CD4-positive, alpha-beta T cell (primary cell): ENCODE measurements at regions not wholly inside any gene's neighbourhood (a gene's known extent, or its start where the extent isn't known, plus 50 kb on each side); places are given as distances from the start of the nearest gene placed in this dataset.

Experiments
- ATAC-seq: fragments of 200-7000 bp; cut with Tn5 transposase; one replicate; pipeline ENCODE4 v1.10.0; 2022; ENCODE audit warnings: mild to moderate bottlenecking; ENCODE audit not compliant: poor library complexity
- CTCF ChIA-PET: fragments of 350-600 bp; sonication (Branson Sonifier 250); formaldehyde crosslinking; loops from one replicate; lab custom pipeline; 2021; ENCODE audit warnings: antibody characterized with exemption, inconsistent platforms; lab: Charles Lee
- POLR2A ChIA-PET: fragments of 350-600 bp; sonication (Branson Sonifier 250); formaldehyde crosslinking; loops from one replicate; lab custom pipeline; 2021; ENCODE audit warnings: antibody characterized with exemption, inconsistent platforms; lab: Charles Lee
- DNase-seq, 14 experiments: peaks; one replicate each; pipeline ENCODE4 v3.0.0-alpha.2; 2013 to 2020; ENCODE audit warnings: mixed read lengths in 2 of 14
- H3K27ac ChIP-seq, 2 donors: one replicate each; pipeline versions ENCODE4 v1.5.1 to v1.7.0; 2013; ENCODE audit warnings: low read length in 2 of 2, low read depth in 1 of 2, mild to moderate bottlenecking in 1 of 2
- H3K27me3 ChIP-seq, 2 experiments: 1 replicate in 1 of 2; 2 replicates in 1 of 2; pipeline versions ENCODE4 v1.6.1 to v1.7.0; 2013; ENCODE audit warnings: low read length in 2 of 2, control low read depth in 1 of 2, mild to moderate bottlenecking in 1 of 2, moderate library complexity in 1 of 2; ENCODE audit not compliant: insufficient read depth in 2 of 2, control insufficient read depth in 1 of 2
- H3K36me3 ChIP-seq: one replicate; pipeline ENCODE4 v1.6.1; 2013; ENCODE audit warnings: low read length, control low read depth; ENCODE audit not compliant: insufficient read depth
- H3K4me1 ChIP-seq: one replicate; pipeline ENCODE4 v1.6.1; 2013; ENCODE audit warnings: low read length, control low read depth; ENCODE audit not compliant: insufficient read depth
- H3K4me3 ChIP-seq: one replicate; pipeline ENCODE4 v1.5.1; 2013; ENCODE audit warnings: mild to moderate bottlenecking, low read length, moderate library complexity
- H3K9me3 ChIP-seq, 2 experiments: 1 replicate in 1 of 2; 2 replicates in 1 of 2; pipeline versions ENCODE4 v1.6.1 to v1.7.0; 2013; ENCODE audit warnings: low read length in 2 of 2, mild to moderate bottlenecking in 2 of 2, control low read depth in 1 of 2, moderate library complexity in 1 of 2; ENCODE audit not compliant: control insufficient read depth in 1 of 2, insufficient read depth in 1 of 2
- H3K27ac Mint-ChIP-seq: one replicate; pipeline ENCODE4 v1.8.0; 2020; ENCODE audit warnings: mixed read lengths
- H3K27me3 Mint-ChIP-seq: one replicate; pipeline ENCODE4 v1.8.0; 2021; ENCODE audit warnings: mixed read lengths
- H3K36me3 Mint-ChIP-seq: one replicate; pipeline ENCODE4 v1.8.0; 2021; ENCODE audit warnings: low read depth, mixed read lengths
- H3K4me1 Mint-ChIP-seq: one replicate; pipeline ENCODE4 v1.8.0; 2021; ENCODE audit warnings: low read depth, mixed read lengths
- H3K4me3 Mint-ChIP-seq: one replicate; pipeline ENCODE4 v1.8.0; 2020; ENCODE audit warnings: mild to moderate bottlenecking, mixed read lengths
- H3K9me3 Mint-ChIP-seq: one replicate; pipeline ENCODE4 v1.8.0; 2020; ENCODE audit warnings: mixed read lengths
- CTCF ChIP-seq: fragments of 200-600 bp; IDR thresholded peaks from one replicate; pipeline ENCODE4 v1.8.0; 2022; ENCODE audit warnings: antibody characterized with exemption, mild to moderate bottlenecking
- intact Hi-C, 2 experiments: fragments of 100-400 bp; cut with DNase I in 1 of 2; cut with micrococcal nuclease in 1 of 2; formaldehyde crosslinking; loops; one replicate each; pipeline versions ENCODE4 v1.15.1 to v1.9.0; 2023 to 2025; cut with DNase I, micrococcal nuclease

GRCh38 chr13:90205911-90206310 lies 1141.6 kb upstream of the MIR17HG start:
- Histone ChIP-seq H3K4me3 (no peak overlapping the region), H3K9me3 (peaks cover 0 to 17% of the 10 kb centered on the region in 2 experiments), H3K4me1 (no peaks in the 10 kb centered on the region), H3K27ac (no peak overlapping the region), H3K27me3 (no peaks in the 10 kb centered on the region), H3K36me3 (no peaks in the 10 kb centered on the region)
- Mint-ChIP-seq H3K27ac (no peak overlapping the region), H3K9me3 (peaks cover 18% of the 10 kb centered on the region), H3K4me1 (no peaks in the 10 kb centered on the region), H3K27me3 (no peaks in the 10 kb centered on the region), H3K4me3 (no peak overlapping the region), H3K36me3 (no peaks in the 10 kb centered on the region)
- POLR2A ChIA-PET, result no interaction called here
- CTCF ChIA-PET, result no interaction called here
- ATAC-seq (no peak), DNase-seq (no peak)
- intact Hi-C loops, result no loop called here
- no peak for TF ChIP-seq CTCF

- no peak for TF ChIP-seq CTCF
- no peaks in the 10 kb centered on the region for H3K4me1 Mint-ChIP-seq
- peaks cover 2% of the 10 kb centered on the region for H3K9me3 Mint-ChIP-seq
- H3K9me3 ChIP-seq, result peaks cover 0 to 4% of the 10 kb centered on the region in 2 experiments
- DNase-seq (no peak), ATAC-seq (no peak)
- CTCF ChIA-PET, result no interaction called here
- no peak overlapping the region for H3K4me3 Mint-ChIP-seq
- H3K4me1 ChIP-seq, result no peaks in the 10 kb centered on the region
- no peak overlapping the region for H3K4me3 ChIP-seq
- H3K36me3 ChIP-seq, result no peaks in the 10 kb centered on the region
- H3K27me3 Mint-ChIP-seq, result no peaks in the 10 kb centered on the region
- no peaks in the 10 kb centered on the region for H3K27me3 ChIP-seq
- H3K36me3 Mint-ChIP-seq, result no peaks in the 10 kb centered on the region
- POLR2A ChIA-PET, result no interaction called here
- intact Hi-C loops, result no loop called here
- no peak overlapping the region for H3K27ac ChIP-seq
- H3K27ac Mint-ChIP-seq, result no peak overlapping the region
Observed at GRCh38 chr13:90217275-90217674, 1130.2 kb upstream of the MIR17HG start.

- no peak overlapping the region for H3K27ac ChIP-seq
- Mint-ChIP-seq H3K4me3 (no peak overlapping the region), H3K27ac (no peak overlapping the region), H3K9me3 (no peaks in the 10 kb centered on the region), H3K36me3 (no peaks in the 10 kb centered on the region), H3K27me3 (no peaks in the 10 kb centered on the region), H3K4me1 (no peaks in the 10 kb centered on the region)
- no peaks in the 10 kb centered on the region for H3K9me3 ChIP-seq
- no peaks in the 10 kb centered on the region for H3K27me3 ChIP-seq
- H3K36me3 ChIP-seq, result no peaks in the 10 kb centered on the region
- H3K4me3 ChIP-seq, result no peak overlapping the region
- intact Hi-C loops, result no loop called here
- ChIA-PET POLR2A (no interaction called here), CTCF (no interaction called here)
- DNase-seq, result no peak
- no peak for TF ChIP-seq CTCF
- no peak for ATAC-seq
- no peaks in the 10 kb centered on the region for H3K4me1 ChIP-seq
Observed at GRCh38 chr13:90222758-90223157, 1124.7 kb upstream of the MIR17HG start.
